ENCODE measurements at regions not wholly inside any gene's neighbourhood (a gene's known extent, or its start where the extent isn't known, plus 50 kb on each side); places are given as distances from the start of the nearest gene placed in this dataset.

DNA sequence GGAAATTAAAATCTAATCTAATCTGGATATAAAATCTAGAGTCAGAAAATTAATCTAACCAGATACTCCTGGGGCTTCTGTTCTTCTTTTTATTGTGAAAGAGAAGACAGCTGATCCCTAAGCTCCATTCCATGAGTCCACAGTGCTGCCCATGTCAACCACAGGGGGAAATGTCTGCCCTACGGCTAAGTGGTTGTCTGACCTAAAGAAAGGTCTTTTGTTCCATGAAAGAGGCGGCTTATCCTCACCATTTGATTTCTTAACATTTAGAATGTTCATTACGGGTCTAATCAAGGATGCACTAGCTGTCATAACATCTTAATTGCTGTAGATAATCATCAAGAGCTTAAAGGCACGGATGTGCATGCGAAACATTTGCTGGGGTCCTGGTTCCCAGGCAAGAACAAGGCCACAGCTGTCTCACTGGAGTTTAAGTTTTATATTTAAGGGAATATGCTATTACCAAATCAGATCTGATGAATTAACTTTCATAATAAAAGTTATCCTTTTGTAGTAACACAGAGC lies 162.6 kb downstream of the PAX3 start (continued):
- TF ChIP-seq, protein P1, sequence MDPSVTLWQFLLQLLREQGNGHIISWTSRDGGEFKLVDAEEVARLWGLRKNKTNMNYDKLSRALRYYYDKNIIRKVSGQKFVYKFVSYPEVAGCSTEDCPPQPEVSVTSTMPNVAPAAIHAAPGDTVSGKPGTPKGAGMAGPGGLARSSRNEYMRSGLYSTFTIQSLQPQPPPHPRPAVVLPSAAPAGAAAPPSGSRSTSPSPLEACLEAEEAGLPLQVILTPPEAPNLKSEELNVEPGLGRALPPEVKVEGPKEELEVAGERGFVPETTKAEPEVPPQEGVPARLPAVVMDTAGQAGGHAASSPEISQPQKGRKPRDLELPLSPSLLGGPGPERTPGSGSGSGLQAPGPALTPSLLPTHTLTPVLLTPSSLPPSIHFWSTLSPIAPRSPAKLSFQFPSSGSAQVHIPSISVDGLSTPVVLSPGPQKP (CRISPR knock-in tag; IDR thresholded peaks at IDR 0.05): no peak
- TF ChIP-seq ADNP (tag; IDR thresholded peaks at IDR 0.05) (no peak), MEF2A (IDR thresholded peaks at IDR 0.05; ENCODE audit: control insufficient read depth, low read depth, low read length) (no peak), SMAD1 (IDR thresholded peaks at IDR 0.05; ENCODE audit: low read depth, low read length, partially characterized antibody) (no peak), DIDO1 (tag; IDR thresholded peaks at IDR 0.05; ENCODE audit: low read depth) (no peak)

DNA sequence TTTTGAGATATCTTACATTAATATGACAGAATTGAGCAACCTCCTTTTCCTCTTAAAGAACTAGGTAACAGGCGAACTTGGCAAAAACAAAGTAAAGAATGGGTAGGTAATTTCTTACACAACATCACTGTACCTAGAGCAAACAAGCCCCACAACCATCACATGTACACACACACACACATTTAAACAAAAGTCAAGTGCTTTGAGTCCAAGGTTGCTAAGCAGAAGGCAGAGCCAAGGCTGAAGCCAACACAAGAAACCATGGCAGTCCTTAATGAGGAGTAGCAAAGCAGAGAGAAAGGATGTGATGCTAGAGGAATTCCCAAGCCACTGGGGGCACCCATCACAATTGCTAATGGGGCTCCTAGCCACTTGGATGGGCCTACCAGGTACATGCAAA lies 164.1 kb downstream of the PAX3 start:
- 0% methylated on average over 1 of the region's 1 CpG for WGBS (ENCODE audit: insufficient coverage, low coverage, missing lambda C conversion rate)
- intact Hi-C loops (cut with micrococcal nuclease): no loop called here
- H3K9me3 ChIP-seq (replicated peaks; ENCODE audit: control insufficient read depth, insufficient read depth, low read depth, low read length): no peaks in the 10 kb centered on the region
- H4K20me1 ChIP-seq (replicated peaks; ENCODE audit: control insufficient read depth, insufficient read depth, low read length): no peaks in the 10 kb centered on the region
- H3K9ac ChIP-seq (ENCODE audit: insufficient read depth in 1 of 2, low read depth in 2 of 2, low read length in 2 of 2): no peak overlapping the region
- H3K36me3 ChIP-seq (ENCODE audit: control insufficient read depth, insufficient read depth, low read length): no peaks in the 10 kb centered on the region
- FAIRE-seq (no peak), ATAC-seq (no peak), DNase-seq (ENCODE audit: extremely low read depth in 1 of 4, low spot score in 3 of 4) (no peak)
- TF ChIP-seq MEF2D (tag; conservative IDR thresholded peaks at IDR 0.05; ENCODE audit: low read depth) (no peak), HLTF (IDR thresholded peaks at IDR 0.05) (no peak)
- H3K27me3 ChIP-seq (ENCODE audit: control insufficient read depth in 2 of 2, insufficient read depth in 2 of 2, low read length in 2 of 2): no peaks in the 10 kb centered on the region
- H3K27ac ChIP-seq (ENCODE audit: extremely low read depth, low read depth, low read length): no peak overlapping the region
- H3K79me2 ChIP-seq (ENCODE audit: control insufficient read depth, insufficient read depth, low read length): no peaks in the 10 kb centered on the region
- H3K4me3 ChIP-seq: no peak overlapping the region
- POLR2A ChIA-PET: no interaction called here
- H3K4me1 ChIP-seq (replicated peaks in 1 of 2; ENCODE audit: control insufficient read depth in 2 of 2, insufficient read depth in 2 of 2, low read length in 2 of 2): no peaks in the 10 kb centered on the region
- H2AFZ ChIP-seq (ENCODE audit: low read depth, low read length): no peak overlapping the region
- no TSS peak for BruUV-seq (replicated peaks)
- no peak overlapping the region for H3K4me2 ChIP-seq (ENCODE audit: insufficient read depth, low read length)
- in situ Hi-C loops (cut with MboI): no loop called here
- CTCF ChIA-PET (ENCODE audit: low intra/inter-chr PET ratio): no interaction called here
- no peaks in the 10 kb centered on the region for H3K9me1 ChIP-seq (ENCODE audit: control insufficient read depth, insufficient read depth, low read length)

Measured in K562 (cell line).